ENCODE measurements at regions not wholly inside any gene's neighbourhood (a gene's known extent, or its start where the extent isn't known, plus 50 kb on each side); places are given as distances from the start of the nearest gene placed in this dataset.
A peak's percentile ranks its signal among the peaks of the same experiment; 100 is the strongest.

GRCh38 chrX:110944751-110945675 lies 149.4 kb upstream of the CHRDL1 start:
- peak; percentile 63 for FAIRE-seq
- 16% methylated on average over 8 of the region's 22 CpGs for WGBS (ENCODE audit: missing lambda C conversion rate)
- Histone ChIP-seq H3K27ac (no peak overlapping the region), H3K9me3 (no peaks in the 10 kb centered on the region), H3K4me1 (no peaks in the 10 kb centered on the region), H3K4me3 (no peak overlapping the region), H3K4me2 (0 out of 3 replicates have a peak overlapping the region, but pooled peaks have one; percentile 23)
- ChIA-PET POLR2A (no interaction called here), CTCF (no interaction called here)
- ATAC-seq = no peak
- no peak for DNase-seq (ENCODE audit: low read depth in 1 of 2, low spot score in 1 of 2)
- TF ChIP-seq FOSB (CRISPR knock-in tag; IDR thresholded peaks at IDR 0.05) = no peak
- TF ChIP-seq, protein P1, sequence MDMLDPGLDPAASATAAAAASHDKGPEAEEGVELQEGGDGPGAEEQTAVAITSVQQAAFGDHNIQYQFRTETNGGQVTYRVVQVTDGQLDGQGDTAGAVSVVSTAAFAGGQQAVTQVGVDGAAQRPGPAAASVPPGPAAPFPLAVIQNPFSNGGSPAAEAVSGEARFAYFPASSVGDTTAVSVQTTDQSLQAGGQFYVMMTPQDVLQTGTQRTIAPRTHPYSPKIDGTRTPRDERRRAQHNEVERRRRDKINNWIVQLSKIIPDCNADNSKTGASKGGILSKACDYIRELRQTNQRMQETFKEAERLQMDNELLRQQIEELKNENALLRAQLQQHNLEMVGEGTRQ (IDR thresholded peaks at IDR 0.05) = no peak
- no peak for TF ChIP-seq SMC3 (IDR thresholded peaks at IDR 0.05)
- TF ChIP-seq, protein P2, sequence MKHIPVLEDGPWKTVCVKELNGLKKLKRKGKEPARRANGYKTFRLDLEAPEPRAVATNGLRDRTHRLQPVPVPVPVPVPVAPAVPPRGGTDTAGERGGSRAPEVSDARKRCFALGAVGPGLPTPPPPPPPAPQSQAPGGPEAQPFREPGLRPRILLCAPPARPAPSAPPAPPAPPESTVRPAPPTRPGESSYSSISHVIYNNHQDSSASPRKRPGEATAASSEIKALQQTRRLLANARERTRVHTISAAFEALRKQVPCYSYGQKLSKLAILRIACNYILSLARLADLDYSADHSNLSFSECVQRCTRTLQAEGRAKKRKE (CRISPR knock-in tag; IDR thresholded peaks at IDR 0.05; ENCODE audit: low read depth) = no peak
- TF ChIP-seq KDM1A (IDR thresholded peaks at IDR 0.05; ENCODE audit: low read depth) = no peak
- no peak for TF ChIP-seq BCL3 (IDR thresholded peaks at IDR 0.05)

GRCh38 chrX:110944311-110944750 lies 148.7 kb upstream of the CHRDL1 start:
- POLR2A ChIA-PET = no interaction called here

DNA sequence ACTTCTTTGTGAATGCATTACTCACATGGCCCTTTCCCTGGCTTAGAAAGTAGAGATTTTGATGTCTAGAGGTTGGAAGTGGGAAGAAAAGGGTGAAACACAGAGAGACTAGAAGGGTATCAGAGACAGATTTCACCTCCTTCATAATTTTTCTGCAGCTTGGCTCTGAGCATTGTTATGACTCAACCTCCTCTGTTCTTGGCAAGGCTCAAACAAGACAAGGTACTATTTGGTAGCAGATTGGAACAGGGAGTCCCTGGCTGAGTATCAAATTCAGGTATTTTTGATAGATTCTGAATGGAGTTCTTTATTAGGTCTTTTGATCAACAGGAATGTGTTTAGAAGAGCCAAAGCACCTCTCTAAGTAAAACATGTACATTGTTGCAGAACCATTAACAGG lies 146.3 kb upstream of the CHRDL1 start:
- no peak for FAIRE-seq
- no peak overlapping the region for H3K27ac ChIP-seq
- no peak for TF ChIP-seq HMGXB4 (CRISPR knock-in tag; IDR thresholded peaks at IDR 0.05; ENCODE audit: borderline replicate concordance)
- no peak overlapping the region for H3K4me3 ChIP-seq
- no peak for DNase-seq (ENCODE audit: low read depth in 1 of 2, low spot score in 1 of 2)
- no peak for ATAC-seq
- ChIA-PET POLR2A (no interaction called here), CTCF (no interaction called here)
- no peaks in the 10 kb centered on the region for H3K4me1 ChIP-seq
- no peak overlapping the region for H3K4me2 ChIP-seq
- H3K9me3 ChIP-seq = no peaks in the 10 kb centered on the region

More at GRCh38 chrX:110944311-110944750, 148.7 kb upstream of the CHRDL1 start:
- DNase-seq (ENCODE audit: low read depth in 1 of 2, low spot score in 1 of 2) (no peak), ATAC-seq (no peak), FAIRE-seq (no peak)
- CTCF ChIA-PET = no interaction called here
- Histone ChIP-seq H3K9me3 (no peaks in the 10 kb centered on the region), H3K4me1 (no peaks in the 10 kb centered on the region), H3K4me3 (no peak overlapping the region), H3K4me2 (peak overlapping the region; percentile 23; the same call in 1 of the 3 replicates), H3K27ac (no peak overlapping the region)
- TF ChIP-seq, protein P3, sequence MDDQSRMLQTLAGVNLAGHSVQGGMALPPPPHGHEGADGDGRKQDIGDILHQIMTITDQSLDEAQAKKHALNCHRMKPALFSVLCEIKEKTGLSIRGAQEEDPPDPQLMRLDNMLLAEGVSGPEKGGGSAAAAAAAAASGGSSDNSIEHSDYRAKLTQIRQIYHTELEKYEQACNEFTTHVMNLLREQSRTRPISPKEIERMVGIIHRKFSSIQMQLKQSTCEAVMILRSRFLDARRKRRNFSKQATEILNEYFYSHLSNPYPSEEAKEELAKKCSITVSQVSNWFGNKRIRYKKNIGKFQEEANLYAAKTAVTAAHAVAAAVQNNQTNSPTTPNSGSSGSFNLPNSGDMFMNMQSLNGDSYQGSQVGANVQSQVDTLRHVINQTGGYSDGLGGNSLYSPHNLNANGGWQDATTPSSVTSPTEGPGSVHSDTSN (IDR thresholded peaks at IDR 0.05) = no peak
- TF ChIP-seq POLR2A (IDR thresholded peaks at IDR 0.05; ENCODE audit: low read length) (no peak), GATA3 (IDR thresholded peaks at IDR 0.05; ENCODE audit: borderline replicate concordance) (no peak), ZC3H11A (IDR thresholded peaks at IDR 0.05) (no peak), JUN (IDR thresholded peaks at IDR 0.05) (no peak), JUNB (IDR thresholded peaks at IDR 0.05) (no peak), SMC3 (IDR thresholded peaks at IDR 0.05) (no peak), HOXB5 (CRISPR knock-in tag; IDR thresholded peaks at IDR 0.05) (no peak), CEBPB (IDR thresholded peaks at IDR 0.05) (no peak), HEYL (CRISPR knock-in tag; IDR thresholded peaks at IDR 0.05) (no peak), CHD2 (IDR thresholded peaks at IDR 0.05; ENCODE audit: low read length, partially characterized antibody) (no peak), RARB (CRISPR knock-in tag; IDR thresholded peaks at IDR 0.05) (no peak), ESRRA (IDR thresholded peaks at IDR 0.05; ENCODE audit: borderline replicate concordance, low read length) (no peak), MAZ (IDR thresholded peaks at IDR 0.05; ENCODE audit: borderline replicate concordance, low read depth, low read length) (no peak), TFCP2L1 (CRISPR knock-in tag; IDR thresholded peaks at IDR 0.05) (no peak), MYC (IDR thresholded peaks at IDR 0.05; ENCODE audit: borderline replicate concordance, low read length) (no peak)
- TF ChIP-seq, protein P2 (CRISPR knock-in tag; IDR thresholded peaks at IDR 0.05; ENCODE audit: low read depth) = no peak
- TF ChIP-seq, protein P4, sequence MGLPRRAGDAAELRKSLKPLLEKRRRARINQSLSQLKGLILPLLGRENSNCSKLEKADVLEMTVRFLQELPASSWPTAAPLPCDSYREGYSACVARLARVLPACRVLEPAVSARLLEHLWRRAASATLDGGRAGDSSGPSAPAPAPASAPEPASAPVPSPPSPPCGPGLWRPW (IDR thresholded peaks at IDR 0.05) = no peak
- under 1% methylated on average over 18 of the region's 25 CpGs for WGBS (ENCODE audit: missing lambda C conversion rate)
